GM23338 (cell line): ENCODE measurements at regions not wholly inside any gene's neighbourhood (a gene's known extent, or its start where the extent isn't known, plus 50 kb on each side); places are given as distances from the start of the nearest gene placed in this dataset.
A peak's percentile ranks its signal among the peaks of the same experiment; 100 is the strongest.
"Not testable (repeated sequence)": the region's sequence is repeated elsewhere in the genome, so short reads cannot be mapped to it uniquely, and the experiment has no call there.

Experiments used
- ATAC-seq: fragments of 200-7000 bp; cut with Tn5 transposase; 3 replicates; pipeline ENCODE4 v1.9.1; 2020
- DNase-seq: peaks from one replicate; pipeline ENCODE4 v3.0.0-alpha.2; 2015; ENCODE audit warnings: low spot score
- H2AFZ ChIP-seq: fragments of 200-600 bp; sonication (generic); 2 replicates; pipeline ENCODE4 v1.8.0; 2016; ENCODE audit warnings: antibody characterized with exemption, mild to moderate bottlenecking, moderate library complexity
- H3F3A ChIP-seq: fragments of 200-600 bp; sonication (generic); replicated peaks from 2 replicates; pipeline ENCODE4 v1.8.0; 2017; ENCODE audit warnings: antibody characterized with exemption, mixed run types, low read depth
- H3K27ac ChIP-seq: fragments of 200-600 bp; sonication (generic); 2 replicates; pipeline ENCODE4 v1.6.1; 2016; ENCODE audit warnings: low read depth
- H3K27me3 ChIP-seq: fragments of 200-600 bp; sonication (generic); 2 replicates; pipeline ENCODE4 v1.8.0; 2016; ENCODE audit warnings: mild to moderate bottlenecking, mixed run types, moderate library complexity; ENCODE audit not compliant: insufficient read depth
- H3K36me3 ChIP-seq: fragments of 200-600 bp; sonication (generic); 2 replicates; pipeline ENCODE4 v1.8.0; 2016; ENCODE audit warnings: mild to moderate bottlenecking; ENCODE audit not compliant: insufficient read depth
- H3K4me1 ChIP-seq: fragments of 200-600 bp; sonication (generic); 2 replicates; pipeline ENCODE4 v1.8.0; 2016; ENCODE audit warnings: mild to moderate bottlenecking, moderate library complexity; ENCODE audit not compliant: insufficient read depth
- H3K4me2 ChIP-seq: fragments of 200-600 bp; sonication (generic); 2 replicates; pipeline ENCODE4 v1.7.1; 2017; ENCODE audit warnings: mixed run types
- H3K4me3 ChIP-seq: fragments of 200-600 bp; sonication (generic); 2 replicates; pipeline ENCODE4 v1.6.1; 2016; ENCODE audit warnings: mixed run types
- H3K79me2 ChIP-seq: fragments of 200-600 bp; sonication (generic); replicated peaks from 2 replicates; pipeline ENCODE4 v1.8.0; 2017; ENCODE audit warnings: mild to moderate bottlenecking; ENCODE audit not compliant: insufficient read depth
- H3K9me2 ChIP-seq: fragments of 200-600 bp; sonication (generic); 2 replicates; pipeline ENCODE4 v1.8.0; 2017; ENCODE audit not compliant: insufficient read depth
- H4K20me1 ChIP-seq: fragments of 200-600 bp; sonication (generic); replicated peaks from 2 replicates; pipeline ENCODE4 v1.8.0; 2017; ENCODE audit warnings: mild to moderate bottlenecking; ENCODE audit not compliant: insufficient read depth
- H3K27ac Mint-ChIP-seq: 2 replicates; pipeline ENCODE4 v1.8.0; 2020; ENCODE audit warnings: inconsistent platforms, mild to moderate bottlenecking, moderate library complexity, mixed read lengths
- H3K27me3 Mint-ChIP-seq: 3 replicates; pipeline ENCODE4 v1.8.0; 2022; ENCODE audit warnings: low read depth, mild to moderate bottlenecking, moderate library complexity, mixed read lengths, inconsistent platforms; ENCODE audit not compliant: insufficient read depth, poor library complexity
- H3K36me3 Mint-ChIP-seq: 3 replicates; pipeline ENCODE4 v1.8.0; 2021; ENCODE audit warnings: low read depth, mild to moderate bottlenecking, inconsistent platforms, moderate library complexity, mixed read lengths
- H3K4me1 Mint-ChIP-seq: 3 replicates; pipeline ENCODE4 v1.8.0; 2020; ENCODE audit warnings: mild to moderate bottlenecking, inconsistent platforms, mixed read lengths
- H3K4me3 Mint-ChIP-seq: 3 replicates; pipeline ENCODE4 v1.8.0; 2021; ENCODE audit warnings: moderate library complexity, mild to moderate bottlenecking, inconsistent platforms, mixed read lengths
- H3K9me3 Mint-ChIP-seq: 3 replicates; pipeline ENCODE4 v1.8.0; 2020; ENCODE audit warnings: moderate library complexity, mild to moderate bottlenecking, inconsistent platforms, mixed read lengths
- EZH2phosphoT487 ChIP-seq: fragments of 200-600 bp; sonication (generic); IDR thresholded peaks from one replicate; pipeline ENCODE4 v1.8.1; 2018; ENCODE audit warnings: antibody characterized with exemption; ENCODE audit not compliant: unreplicated experiment
- TF ChIP-seq, protein P1 (sequence below), 2 experiments: fragments of 200-600 bp in 1 of 2; sonication (generic) in 1 of 2; conservative IDR thresholded peaks; 2 replicates each; pipeline versions ENCODE4 v1.5.1 to v1.6.1; 2016 to 2017; ENCODE audit warnings: antibody characterized with exemption in 2 of 2, low read depth in 2 of 2, mild to moderate bottlenecking in 2 of 2, moderate library complexity in 1 of 2

DNA sequence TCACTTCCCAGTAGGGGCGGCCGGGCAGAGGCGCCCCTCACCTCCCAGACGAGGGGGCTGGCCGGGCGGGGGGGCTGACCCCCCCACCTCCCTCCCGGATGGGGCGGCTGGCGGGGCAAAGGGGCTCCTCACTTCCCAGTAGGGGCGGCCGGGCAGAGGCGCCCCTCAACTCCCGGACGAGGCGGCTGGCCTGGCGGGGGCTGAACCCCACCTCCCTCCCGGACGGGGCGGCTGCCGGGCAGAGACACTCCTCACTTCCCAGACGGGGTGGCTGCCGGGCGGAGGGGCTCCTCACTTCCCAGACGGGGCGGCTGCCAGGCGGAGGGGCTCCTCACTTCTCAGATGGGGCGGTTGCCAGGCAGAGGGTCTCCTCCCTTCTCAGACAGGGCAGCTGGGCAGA lies 75.6 kb downstream of the APOBEC1 start:
- H3K4me1 Mint-ChIP-seq, H2AFZ ChIP-seq, H3K4me3 ChIP-seq, H3F3A ChIP-seq, H4K20me1 ChIP-seq, H3K27ac ChIP-seq, H3K4me1 ChIP-seq, DNase-seq, H3K27me3 Mint-ChIP-seq, H3K79me2 ChIP-seq, H3K36me3 ChIP-seq, H3K4me3 Mint-ChIP-seq, H3K4me2 ChIP-seq, H3K9me2 ChIP-seq, H3K27ac Mint-ChIP-seq, ATAC-seq, H3K27me3 ChIP-seq: not testable (repeated sequence)
- peaks cover 12% of the 10 kb centered on the region for H3K36me3 Mint-ChIP-seq
- peaks cover 24% of the 10 kb centered on the region for H3K9me3 Mint-ChIP-seq

DNA sequence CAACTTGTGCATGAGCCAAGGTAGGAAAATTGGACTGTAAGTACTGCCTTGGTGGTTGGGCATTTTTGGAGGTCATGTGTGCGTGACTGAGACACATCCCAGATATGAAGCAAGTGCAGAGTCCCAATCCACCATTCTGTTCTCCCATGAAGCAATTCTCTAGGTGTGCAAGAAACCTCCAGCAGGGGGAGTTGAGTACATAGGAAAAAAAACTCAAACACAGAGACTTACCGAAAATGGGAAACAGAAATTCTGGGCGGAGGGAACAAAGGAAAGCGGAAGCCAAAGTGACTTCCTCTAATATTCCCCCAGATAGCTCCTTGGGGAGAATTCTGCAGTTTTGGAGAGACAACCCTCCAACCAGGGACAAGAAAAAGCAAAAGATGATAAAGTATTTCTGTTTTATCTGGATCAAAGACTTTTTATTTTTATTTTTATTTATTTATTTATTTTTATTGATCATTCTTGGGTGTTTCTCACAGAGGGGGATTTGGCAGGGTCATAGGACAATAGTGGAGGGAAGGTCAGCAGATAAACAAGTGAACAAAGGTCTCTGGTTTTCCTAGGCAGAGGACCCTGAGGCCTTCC lies 76.9 kb downstream of the APOBEC1 start:
- H3K4me3 Mint-ChIP-seq, H3K4me1 ChIP-seq, H4K20me1 ChIP-seq, ATAC-seq, H3K27me3 Mint-ChIP-seq, H3K4me1 Mint-ChIP-seq, H3K4me2 ChIP-seq, H3K27ac ChIP-seq, H3K79me2 ChIP-seq, H3K4me3 ChIP-seq, H3K27me3 ChIP-seq, H3K9me2 ChIP-seq, H3K27ac Mint-ChIP-seq, H3F3A ChIP-seq, H3K36me3 ChIP-seq: not testable (repeated sequence)
- peaks cover 12% of the 10 kb centered on the region for H3K36me3 Mint-ChIP-seq
- peaks cover 24% of the 10 kb centered on the region for H3K9me3 Mint-ChIP-seq
- TF ChIP-seq, protein P1, sequence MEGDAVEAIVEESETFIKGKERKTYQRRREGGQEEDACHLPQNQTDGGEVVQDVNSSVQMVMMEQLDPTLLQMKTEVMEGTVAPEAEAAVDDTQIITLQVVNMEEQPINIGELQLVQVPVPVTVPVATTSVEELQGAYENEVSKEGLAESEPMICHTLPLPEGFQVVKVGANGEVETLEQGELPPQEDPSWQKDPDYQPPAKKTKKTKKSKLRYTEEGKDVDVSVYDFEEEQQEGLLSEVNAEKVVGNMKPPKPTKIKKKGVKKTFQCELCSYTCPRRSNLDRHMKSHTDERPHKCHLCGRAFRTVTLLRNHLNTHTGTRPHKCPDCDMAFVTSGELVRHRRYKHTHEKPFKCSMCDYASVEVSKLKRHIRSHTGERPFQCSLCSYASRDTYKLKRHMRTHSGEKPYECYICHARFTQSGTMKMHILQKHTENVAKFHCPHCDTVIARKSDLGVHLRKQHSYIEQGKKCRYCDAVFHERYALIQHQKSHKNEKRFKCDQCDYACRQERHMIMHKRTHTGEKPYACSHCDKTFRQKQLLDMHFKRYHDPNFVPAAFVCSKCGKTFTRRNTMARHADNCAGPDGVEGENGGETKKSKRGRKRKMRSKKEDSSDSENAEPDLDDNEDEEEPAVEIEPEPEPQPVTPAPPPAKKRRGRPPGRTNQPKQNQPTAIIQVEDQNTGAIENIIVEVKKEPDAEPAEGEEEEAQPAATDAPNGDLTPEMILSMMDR (conservative IDR thresholded peaks at IDR 0.05; ENCODE audit: low read depth in 2 of 2) = peak; percentile 66 to 72
- 0 out of 2 replicates have a peak overlapping the region, but pooled peaks have one; percentile 9 for H2AFZ ChIP-seq
- DNase-seq = peak; percentile 77

DNA sequence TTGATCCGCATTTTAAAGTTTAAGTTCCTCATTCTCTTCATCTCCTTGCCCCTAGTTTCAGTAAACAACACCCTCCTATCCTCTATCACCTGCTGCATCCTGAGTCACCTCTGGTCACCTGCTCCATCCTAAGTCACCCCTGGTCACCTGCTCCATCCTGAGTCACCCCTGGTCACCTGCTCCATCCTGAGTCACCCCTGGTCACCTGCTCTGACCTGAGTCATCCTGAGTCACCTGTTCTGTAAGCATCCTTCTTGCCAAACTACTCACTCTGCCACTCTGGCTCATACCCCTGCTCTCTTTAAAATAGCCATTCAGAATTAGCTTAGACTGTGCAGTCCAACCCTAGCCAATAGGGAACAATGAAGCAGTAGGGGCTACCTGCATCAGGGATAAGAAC lies 80.6 kb upstream of the CD163 start:
- H3K27me3 ChIP-seq, H3K9me2 ChIP-seq, H3K27ac ChIP-seq, H3K36me3 Mint-ChIP-seq, H3K4me3 Mint-ChIP-seq, H3K4me3 ChIP-seq, H3K4me2 ChIP-seq, DNase-seq, H2AFZ ChIP-seq, H3K27me3 Mint-ChIP-seq, H3K79me2 ChIP-seq, H3K4me1 ChIP-seq, H3K4me1 Mint-ChIP-seq, H3K27ac Mint-ChIP-seq, H3K36me3 ChIP-seq, H3F3A ChIP-seq, ATAC-seq, H4K20me1 ChIP-seq: not testable (repeated sequence)
- H3K9me3 Mint-ChIP-seq = peaks cover 21% of the 10 kb centered on the region; the same call in 2 of the 3 replicates

DNA sequence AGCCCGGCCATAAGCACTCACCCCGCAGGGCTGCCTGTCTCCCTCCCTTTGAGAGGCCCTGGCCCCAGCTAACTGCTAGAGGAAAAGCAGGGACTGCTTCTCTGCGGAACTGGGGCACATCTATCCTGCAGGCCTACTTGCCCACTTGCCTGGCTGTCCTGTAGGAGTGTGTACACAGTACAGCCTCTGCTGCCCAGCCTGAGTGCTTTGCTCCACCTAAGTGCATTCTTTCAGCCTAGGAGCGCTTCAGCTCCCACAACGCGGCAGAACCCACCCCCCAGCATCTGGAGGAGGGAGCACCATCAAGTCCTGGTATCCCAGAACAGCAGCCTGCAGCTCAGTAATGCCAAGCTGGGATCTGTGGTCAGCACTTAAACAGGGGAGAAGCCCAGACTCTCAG lies 79.9 kb upstream of the CD163 start:
- ATAC-seq (no peak), DNase-seq (no peak)
- Histone ChIP-seq H3K27me3 (no peaks in the 10 kb centered on the region), H3K36me3 (no peaks in the 10 kb centered on the region; the same call in 1 of the 2 replicates), H3K9me2 (peaks cover 3% of the 10 kb centered on the region; the same call in 1 of the 2 replicates), H3K79me2 (no peaks in the 10 kb centered on the region), H3K4me2 (no peak overlapping the region), H3K4me1 (no peaks in the 10 kb centered on the region), H2AFZ (0 out of 2 replicates have a peak overlapping the region, but pooled peaks have one; percentile 47), H3F3A (no peaks in the 10 kb centered on the region), H4K20me1 (no peaks in the 10 kb centered on the region), H3K4me3 (no peak overlapping the region), H3K27ac (no peak overlapping the region)
- Mint-ChIP-seq H3K4me1 (no peaks in the 10 kb centered on the region), H3K27me3 (no peaks in the 10 kb centered on the region), H3K4me3 (no peak overlapping the region), H3K27ac (no peak overlapping the region), H3K9me3 (peaks cover 16% of the 10 kb centered on the region; the same call in 2 of the 3 replicates), H3K36me3 (no peaks in the 10 kb centered on the region; the same call in 1 of the 3 replicates)
- TF ChIP-seq EZH2phosphoT487 = no peak
